Activated gamma-delta T cell (primary cell): ENCODE measurements at regions not wholly inside any gene's neighbourhood (a gene's known extent, or its start where the extent isn't known, plus 50 kb on each side); places are given as distances from the start of the nearest gene placed in this dataset.

Source experiments
- DNase-seq: peaks from one replicate; lab custom pipeline; 2025; lab: John Stamatoyannopoulos, UW

- DNase-seq: no peak
These were observed 205.2 kb upstream of the RTL1 start for GRCh38 chr14:101108579-101109346.

GRCh38 chr14:101109347-101109638 is 205.8 kb upstream of the RTL1 start:
- DNase-seq: no peak

- DNase-seq: no peak
These were observed 206.6 kb upstream of the RTL1 start for GRCh38 chr14:101109981-101110728.

- DNase-seq: no peak
These were observed 207.5 kb upstream of the RTL1 start for GRCh38 chr14:101110729-101111619.

GRCh38 chr14:101111620-101112290 is 208.2 kb upstream of the RTL1 start:
- no peak for DNase-seq

GRCh38 chr14:101112351-101113107 is 209.0 kb upstream of the RTL1 start:
- no peak for DNase-seq

GRCh38 chr14:101113108-101113612 is 209.6 kb upstream of the RTL1 start:
- no peak for DNase-seq

- no peak for DNase-seq
These were observed 210.6 kb upstream of the RTL1 start for GRCh38 chr14:101113835-101114725.

- DNase-seq: no peak
These were observed 211.4 kb upstream of the RTL1 start for GRCh38 chr14:101114726-101115515.

GRCh38 chr14:101115652-101116051 is 212.1 kb upstream of the RTL1 start:
- DNase-seq: no peak

- no peak for DNase-seq
These were observed 212.5 kb upstream of the RTL1 start for GRCh38 chr14:101116065-101116464.

- DNase-seq: no peak
These were observed 213.1 kb upstream of the RTL1 start for GRCh38 chr14:101116486-101117130.

- DNase-seq: no peak
These were observed 214.0 kb upstream of the RTL1 start for GRCh38 chr14:101117543-101117942.

- no peak for DNase-seq
These were observed 214.7 kb upstream of the RTL1 start for GRCh38 chr14:101118233-101118632.

GRCh38 chr14:101118746-101119591 is 215.4 kb upstream of the RTL1 start:
- DNase-seq: no peak

GRCh38 chr14:101119830-101120571 is 216.5 kb upstream of the RTL1 start:
- DNase-seq: no peak
